ENCODE measurements at regions not wholly inside any gene's neighbourhood (a gene's known extent, or its start where the extent isn't known, plus 50 kb on each side); places are given as distances from the start of the nearest gene placed in this dataset.

DNA sequence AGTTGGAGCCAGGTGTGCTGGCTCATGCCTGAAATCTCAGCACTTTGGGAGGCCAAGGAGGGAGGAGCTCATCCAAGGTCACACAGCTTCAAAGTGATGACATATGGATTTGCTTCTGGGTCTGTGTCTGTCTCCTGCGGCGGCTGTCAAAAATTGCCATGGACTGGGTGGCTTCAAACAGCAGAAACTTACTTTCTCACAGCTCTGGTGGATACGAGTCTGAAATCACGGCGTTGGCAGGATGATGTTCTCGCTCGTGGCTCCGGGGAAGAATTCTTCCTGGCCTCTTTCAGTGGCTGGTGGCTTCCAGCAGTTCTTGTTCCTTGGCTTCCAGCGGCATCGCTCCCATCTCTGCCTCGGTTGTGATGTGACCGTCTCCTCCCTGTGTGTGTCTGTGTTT, 314.8 kb upstream of the C1orf174 start:
- TF ChIP-seq, protein P1, sequence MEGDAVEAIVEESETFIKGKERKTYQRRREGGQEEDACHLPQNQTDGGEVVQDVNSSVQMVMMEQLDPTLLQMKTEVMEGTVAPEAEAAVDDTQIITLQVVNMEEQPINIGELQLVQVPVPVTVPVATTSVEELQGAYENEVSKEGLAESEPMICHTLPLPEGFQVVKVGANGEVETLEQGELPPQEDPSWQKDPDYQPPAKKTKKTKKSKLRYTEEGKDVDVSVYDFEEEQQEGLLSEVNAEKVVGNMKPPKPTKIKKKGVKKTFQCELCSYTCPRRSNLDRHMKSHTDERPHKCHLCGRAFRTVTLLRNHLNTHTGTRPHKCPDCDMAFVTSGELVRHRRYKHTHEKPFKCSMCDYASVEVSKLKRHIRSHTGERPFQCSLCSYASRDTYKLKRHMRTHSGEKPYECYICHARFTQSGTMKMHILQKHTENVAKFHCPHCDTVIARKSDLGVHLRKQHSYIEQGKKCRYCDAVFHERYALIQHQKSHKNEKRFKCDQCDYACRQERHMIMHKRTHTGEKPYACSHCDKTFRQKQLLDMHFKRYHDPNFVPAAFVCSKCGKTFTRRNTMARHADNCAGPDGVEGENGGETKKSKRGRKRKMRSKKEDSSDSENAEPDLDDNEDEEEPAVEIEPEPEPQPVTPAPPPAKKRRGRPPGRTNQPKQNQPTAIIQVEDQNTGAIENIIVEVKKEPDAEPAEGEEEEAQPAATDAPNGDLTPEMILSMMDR (IDR thresholded peaks at IDR 0.05), result no peak
- TF ChIP-seq POLR2A (IDR thresholded peaks at IDR 0.05), result no peak

Data from right lobe of liver (tissue), 4 donors.